IMR-90 (cell line): ENCODE measurements at regions not wholly inside any gene's neighbourhood (a gene's known extent, or its start where the extent isn't known, plus 50 kb on each side); places are given as distances from the start of the nearest gene placed in this dataset.

Experiments
- ATAC-seq: fragments of 200-7000 bp; cut with Tn5 transposase; 2 replicates; pipeline ENCODE4 v1.9.1; 2020; ENCODE audit warnings: low read depth, mild to moderate bottlenecking, moderate library complexity
- BruUV-seq: library from RNA; stranded (reverse); fragments of 400-500 nt; replicated peaks from 2 replicates; lab custom pipeline; 2021; lab: Mats Ljungman, UMichigan
- CTCF ChIA-PET: fragments of 300-600 bp; formaldehyde crosslinking; extraction: SDS; loops from one replicate; lab custom pipeline; 2021; ENCODE audit warnings: antibody characterized with exemption; lab: Yijun Ruan, JAX
- POLR2A ChIA-PET: fragments of 300-600 bp; sonication (Branson Sonifier 250); formaldehyde crosslinking; loops from one replicate; lab custom pipeline; 2022; ENCODE audit warnings: antibody characterized with exemption; ENCODE audit not compliant: unreplicated experiment; lab: Charles Lee
- DNase-seq: peaks from one replicate; pipeline ENCODE4 v3.0.0; 2013
- H2AFZ ChIP-seq: replicated peaks from 2 replicates; pipeline ENCODE3; 2013; ENCODE audit warnings: low read length, mild to moderate bottlenecking; ENCODE audit not compliant: poor library complexity
- H2AK5ac ChIP-seq: 2 replicates; pipeline ENCODE4 v1.6.1; 2013; ENCODE audit warnings: low read depth, low read length, inconsistent platforms
- H2AK9ac ChIP-seq: replicated peaks from 2 replicates; pipeline ENCODE3; 2013; ENCODE audit warnings: mild to moderate bottlenecking, low read depth, low read length, moderate library complexity; ENCODE audit not compliant: poor library complexity
- H2BK120ac ChIP-seq: 2 replicates; pipeline ENCODE4 v1.6.1; 2013; ENCODE audit warnings: low read depth, low read length, inconsistent platforms
- H2BK15ac ChIP-seq: 3 replicates; pipeline ENCODE4 v1.6.1; 2013; ENCODE audit warnings: low read depth, low read length, inconsistent platforms
- H2BK20ac ChIP-seq: 2 replicates; pipeline ENCODE4 v1.6.1; 2013; ENCODE audit warnings: low read depth, mild to moderate bottlenecking, inconsistent platforms, low read length, moderate library complexity
- H2BK5ac ChIP-seq: 2 replicates; pipeline ENCODE4 v1.6.1; 2013; ENCODE audit warnings: mild to moderate bottlenecking, low read depth, low read length, inconsistent platforms; ENCODE audit not compliant: poor library complexity, severe bottlenecking
- H3K14ac ChIP-seq: replicated peaks from 2 replicates; pipeline ENCODE4 v1.6.1; 2013; ENCODE audit warnings: low read depth, low read length, inconsistent platforms
- H3K18ac ChIP-seq: 2 replicates; pipeline ENCODE4 v1.6.1; 2013; ENCODE audit warnings: low read depth, low read length, control low read depth
- H3K23ac ChIP-seq: 2 replicates; pipeline ENCODE4 v1.6.1; 2013; ENCODE audit warnings: low read depth, low read length, inconsistent platforms
- H3K27ac ChIP-seq: 2 replicates; pipeline ENCODE4 v1.5.1; 2013; ENCODE audit warnings: mild to moderate bottlenecking, control low read depth, low read length; ENCODE audit not compliant: insufficient read depth
- H3K27me3 ChIP-seq: 2 replicates; pipeline ENCODE4 v1.6.1; 2013; ENCODE audit warnings: low read length; ENCODE audit not compliant: control insufficient read depth, insufficient read depth
- H3K36me3 ChIP-seq: 2 replicates; pipeline ENCODE4 v1.6.1; 2013; ENCODE audit warnings: low read length, mixed read lengths; ENCODE audit not compliant: control insufficient read depth, insufficient read depth
- H3K4ac ChIP-seq: 2 replicates; pipeline ENCODE4 v1.6.1; 2013; ENCODE audit warnings: low read depth, low read length, inconsistent platforms
- H3K4me1 ChIP-seq: 2 replicates; pipeline ENCODE4 v1.6.1; 2013; ENCODE audit warnings: low read length, mixed read lengths; ENCODE audit not compliant: control insufficient read depth, insufficient read depth
- H3K4me2 ChIP-seq: 2 replicates; pipeline ENCODE4 v1.6.1; 2013; ENCODE audit warnings: low read depth, mild to moderate bottlenecking, control low read depth, low read length, moderate library complexity
- H3K4me3 ChIP-seq: 2 replicates; pipeline ENCODE4 v1.5.1; 2013; ENCODE audit warnings: low read depth, mild to moderate bottlenecking, control low read depth, low read length, moderate library complexity; ENCODE audit not compliant: insufficient read depth
- H3K56ac ChIP-seq: 2 replicates; pipeline ENCODE4 v1.6.1; 2013; ENCODE audit warnings: low read length, inconsistent platforms; ENCODE audit not compliant: insufficient read depth; ENCODE audit errors: extremely low read depth
- H3K79me1 ChIP-seq, 2 experiments: 2 replicates each; pipeline ENCODE4 v1.6.1; 2013; ENCODE audit warnings: low read length in 2 of 2, inconsistent platforms in 1 of 2, low read depth in 1 of 2
- H3K9ac ChIP-seq: 2 replicates; pipeline ENCODE4 v1.6.1; 2013; ENCODE audit warnings: low read depth, low read length, control low read depth
- H3K9me1 ChIP-seq: 2 replicates; pipeline ENCODE4 v1.6.1; 2013; ENCODE audit warnings: low read length, inconsistent platforms; ENCODE audit not compliant: insufficient read depth
- H3K9me3 ChIP-seq: 2 replicates; pipeline ENCODE4 v1.6.1; 2013; ENCODE audit warnings: low read length; ENCODE audit not compliant: control insufficient read depth, insufficient read depth
- H4K20me1 ChIP-seq: 2 replicates; pipeline ENCODE4 v1.6.1; 2013; ENCODE audit warnings: low read length, inconsistent platforms; ENCODE audit not compliant: insufficient read depth
- H4K5ac ChIP-seq: 2 replicates; pipeline ENCODE4 v1.6.1; 2013; ENCODE audit warnings: mild to moderate bottlenecking, low read depth, low read length, control low read depth
- H4K8ac ChIP-seq, 2 experiments: 2 replicates each; pipeline ENCODE4 v1.6.1; 2013; ENCODE audit warnings: low read depth in 2 of 2, low read length in 2 of 2, control low read depth in 1 of 2, inconsistent platforms in 1 of 2
- H4K91ac ChIP-seq: 2 replicates; pipeline ENCODE4 v1.6.1; 2013; ENCODE audit warnings: low read depth, low read length, inconsistent platforms; ENCODE audit not compliant: insufficient read depth
- BHLHE40 ChIP-seq: fragments of 150-350 bp; IDR thresholded peaks from 2 replicates; pipeline ENCODE4 v1.6.1; 2016; ENCODE audit warnings: mild to moderate bottlenecking, low read depth, low read length
- CEBPB ChIP-seq: IDR thresholded peaks from 2 replicates; pipeline ENCODE4 v1.6.1; 2012; ENCODE audit warnings: low read depth, low read length, improper control_type of control experiment
- CHD1 ChIP-seq: IDR thresholded peaks from 2 replicates; pipeline ENCODE4 v1.6.1; 2012; ENCODE audit warnings: low read depth, low read length, improper control_type of control experiment
- CTCF ChIP-seq: conservative IDR thresholded peaks from 2 replicates; pipeline ENCODE4 v1.5.1; 2012; ENCODE audit warnings: mild to moderate bottlenecking, low read depth, low read length, improper control_type of control experiment
- ELK1 ChIP-seq: fragments of 150-350 bp; IDR thresholded peaks from 2 replicates; pipeline ENCODE4 v1.6.1; 2016; ENCODE audit warnings: low read depth, mild to moderate bottlenecking, low read length, moderate library complexity, borderline replicate concordance
- FOS ChIP-seq: fragments of 150-350 bp; IDR thresholded peaks from 2 replicates; pipeline ENCODE4 v1.6.1; 2016; ENCODE audit warnings: low read depth, low read length
- MAFK ChIP-seq: IDR thresholded peaks from 2 replicates; pipeline ENCODE4 v1.6.1; 2012; ENCODE audit warnings: low read depth, low read length, improper control_type of control experiment
- MAZ ChIP-seq: IDR thresholded peaks from 2 replicates; pipeline ENCODE4 v1.6.1; 2012; ENCODE audit warnings: low read depth, mild to moderate bottlenecking, low read length, improper control_type of control experiment, moderate library complexity, borderline replicate concordance
- MXI1 ChIP-seq: IDR thresholded peaks from 2 replicates; pipeline ENCODE4 v1.6.1; 2012; ENCODE audit warnings: low read depth, mild to moderate bottlenecking, low read length, moderate library complexity, borderline replicate concordance
- NFE2L2 ChIP-seq: fragments of 150-350 bp; IDR thresholded peaks from 2 replicates; pipeline ENCODE4 v1.6.1; 2016; ENCODE audit warnings: low read depth, mild to moderate bottlenecking, low read length
- POLR2A ChIP-seq: IDR thresholded peaks from 2 replicates; pipeline ENCODE4 v1.6.1; 2012; ENCODE audit warnings: mild to moderate bottlenecking, low read depth, low read length
- RAD21 ChIP-seq: IDR thresholded peaks from 2 replicates; pipeline ENCODE4 v1.6.1; 2012; ENCODE audit warnings: low read length, improper control_type of control experiment
- RCOR1 ChIP-seq: IDR thresholded peaks from 2 replicates; pipeline ENCODE4 v1.6.1; 2012; ENCODE audit warnings: mild to moderate bottlenecking, low read length, improper control_type of control experiment; ENCODE audit not compliant: insufficient replicate concordance
- RFX5 ChIP-seq: IDR thresholded peaks from 2 replicates; pipeline ENCODE4 v1.8.0; 2012; ENCODE audit warnings: low read depth, mild to moderate bottlenecking, low read length, moderate library complexity
- SMC3 ChIP-seq: fragments of 150-350 bp; IDR thresholded peaks from 2 replicates; pipeline ENCODE4 v1.6.1; 2016; ENCODE audit warnings: low read depth, mild to moderate bottlenecking, antibody characterized with exemption, low read length, moderate library complexity
- USF2 ChIP-seq: fragments of 150-350 bp; IDR thresholded peaks from 2 replicates; pipeline ENCODE4 v1.6.1; 2017; ENCODE audit warnings: mild to moderate bottlenecking, antibody characterized with exemption, low read length, low read depth
- WGBS, 2 experiments: methylation state at CpG; one replicate each; pipeline versions ENCODE4 v1.1.5 to v1.1.7; 2013; ENCODE audit warnings: missing lambda C conversion rate in 2 of 2; ENCODE audit not compliant: insufficient read length in 1 of 2; ENCODE audit errors: extremely low coverage in 2 of 2; 5-methylcytosine and 5-hydroxymethylcytosine counted together
- dilution Hi-C: fragments of 300-500 bp; cut with HindIII; formaldehyde crosslinking; loops from one replicate; pipeline ENCODE4 v1.14.3; 2018; ENCODE audit warnings: low sequenced_read_pairs; ENCODE audit not compliant: unreplicated experiment
- in situ Hi-C: fragments of 300-500 bp; cut with MboI; formaldehyde crosslinking; loops from 3 replicates; pipeline ENCODE4 v1.14.3; 2019; ENCODE audit warnings: low sequenced_read_pairs, inconsistent platforms, mixed read lengths
- intact Hi-C: fragments of 100-400 bp; cut with micrococcal nuclease; formaldehyde crosslinking; loops from 2 replicates; pipeline ENCODE4 v1.10.0; 2022

GRCh38 chr12:126773491-126773890 is 1493.5 kb upstream of the TMEM132C start:
- H3K79me1 ChIP-seq: no peaks in the 10 kb centered on the region
- H3K27ac ChIP-seq: no peak overlapping the region
- TF ChIP-seq ELK1: no peak
- no peak for TF ChIP-seq NFE2L2
- TF ChIP-seq POLR2A: no peak
- TF ChIP-seq MAFK: no peak
- no peak for TF ChIP-seq CTCF
- no peak for TF ChIP-seq CEBPB
- TF ChIP-seq USF2: no peak
- TF ChIP-seq RAD21: no peak
- no peak for TF ChIP-seq MXI1
- no peak for TF ChIP-seq BHLHE40
- TF ChIP-seq FOS: no peak
- no peak for TF ChIP-seq RCOR1
- no peak for TF ChIP-seq MAZ
- no peak for TF ChIP-seq CHD1
- no peak for TF ChIP-seq RFX5
- TF ChIP-seq SMC3: no peak
- no peak overlapping the region for H3K23ac ChIP-seq
- in situ Hi-C loops (no loop called here), intact Hi-C loops (no loop called here), dilution Hi-C loops (no loop called here)
- no peak overlapping the region for H4K91ac ChIP-seq
- H2AK9ac ChIP-seq: no peak overlapping the region
- no peak overlapping the region for H4K5ac ChIP-seq
- DNase-seq: no peak
- H2BK20ac ChIP-seq: no peak overlapping the region
- no peaks in the 10 kb centered on the region for H3K36me3 ChIP-seq
- no peak overlapping the region for H2BK120ac ChIP-seq
- no peak overlapping the region for H2BK15ac ChIP-seq
- WGBS, 2 experiments: no CpG with 5 or more reads among the region's 1 CpG
- H3K9me1 ChIP-seq: no peaks in the 10 kb centered on the region
- H3K4me3 ChIP-seq: no peak overlapping the region
- H2AK5ac ChIP-seq: no peak overlapping the region
- BruUV-seq: no TSS peak
- H3K4ac ChIP-seq: no peak overlapping the region
- no peak overlapping the region for H3K14ac ChIP-seq
- no peak overlapping the region for H3K4me2 ChIP-seq
- no peaks in the 10 kb centered on the region for H3K27me3 ChIP-seq
- no peak overlapping the region for H3K9ac ChIP-seq
- H3K4me1 ChIP-seq: no peaks in the 10 kb centered on the region
- no peak overlapping the region for H4K8ac ChIP-seq
- no peaks in the 10 kb centered on the region for H4K20me1 ChIP-seq
- H3K56ac ChIP-seq: no peak overlapping the region
- POLR2A ChIA-PET: no interaction called here
- H2BK5ac ChIP-seq: no peak overlapping the region
- no peak for ATAC-seq
- H3K18ac ChIP-seq: no peak overlapping the region
- CTCF ChIA-PET: no interaction called here
- H2AFZ ChIP-seq: no peak overlapping the region
- peaks cover 9% of the 10 kb centered on the region for H3K9me3 ChIP-seq
